ENCODE measurements at regions not wholly inside any gene's neighbourhood (a gene's known extent, or its start where the extent isn't known, plus 50 kb on each side); places are given as distances from the start of the nearest gene placed in this dataset.
"Not testable (repeated sequence)": the region's sequence is repeated elsewhere in the genome, so short reads cannot be mapped to it uniquely, and the experiment has no call there.

- TF ChIP-seq CTCF (IDR thresholded peaks at IDR 0.05; ENCODE audit: borderline replicate concordance, control extremely low read depth, extremely low read depth, insufficient read depth, missing control alignments) = no peak
- no peak for DNase-seq (ENCODE audit: low spot score)
- in situ Hi-C loops (cut with MboI; ENCODE audit: low sequenced_read_pairs, unreplicated experiment) = no loop called here
Observed at GRCh38 chr3:164320962-164321361, 757.3 kb downstream of the SI start.

- DNase-seq (ENCODE audit: low spot score) = no peak
- no peak for TF ChIP-seq CTCF (IDR thresholded peaks at IDR 0.05; ENCODE audit: borderline replicate concordance, control extremely low read depth, extremely low read depth, insufficient read depth, missing control alignments)
- in situ Hi-C loops (cut with MboI; ENCODE audit: low sequenced_read_pairs, unreplicated experiment) = no loop called here
Observed at GRCh38 chr3:164306042-164306441, 772.3 kb downstream of the SI start.

- DNase-seq (ENCODE audit: low spot score) = no peak
- in situ Hi-C loops (cut with MboI; ENCODE audit: low sequenced_read_pairs, unreplicated experiment) = no loop called here
- no peak for TF ChIP-seq CTCF (IDR thresholded peaks at IDR 0.05; ENCODE audit: borderline replicate concordance, control extremely low read depth, extremely low read depth, insufficient read depth, missing control alignments)
Observed at GRCh38 chr3:164303894-164304293, 774.4 kb downstream of the SI start.

GRCh38 chr3:164302622-164303021 lies 775.7 kb downstream of the SI start:
- no peak for DNase-seq (ENCODE audit: low spot score)
- no peak for TF ChIP-seq CTCF (IDR thresholded peaks at IDR 0.05; ENCODE audit: borderline replicate concordance, control extremely low read depth, extremely low read depth, insufficient read depth, missing control alignments)
- in situ Hi-C loops (cut with MboI; ENCODE audit: low sequenced_read_pairs, unreplicated experiment) = no loop called here

- DNase-seq (ENCODE audit: low spot score); in situ Hi-C loops (cut with MboI; ENCODE audit: low sequenced_read_pairs, unreplicated experiment): not testable (repeated sequence)
Observed at GRCh38 chr3:164291486-164291885, 786.8 kb downstream of the SI start.

GRCh38 chr3:164278550-164278949 lies 799.7 kb downstream of the SI start:
- in situ Hi-C loops (cut with MboI; ENCODE audit: low sequenced_read_pairs, unreplicated experiment) = no loop called here
- DNase-seq (ENCODE audit: low spot score) = no peak
- no peak for TF ChIP-seq CTCF (IDR thresholded peaks at IDR 0.05; ENCODE audit: borderline replicate concordance, control extremely low read depth, extremely low read depth, insufficient read depth, missing control alignments)

GRCh38 chr3:164267053-164267452 lies 811.2 kb downstream of the SI start:
- no peak for DNase-seq (ENCODE audit: low spot score)
- TF ChIP-seq CTCF (IDR thresholded peaks at IDR 0.05; ENCODE audit: borderline replicate concordance, control extremely low read depth, extremely low read depth, insufficient read depth, missing control alignments) = no peak
- in situ Hi-C loops (cut with MboI; ENCODE audit: low sequenced_read_pairs, unreplicated experiment) = no loop called here
